ENCODE measurements at regions not wholly inside any gene's neighbourhood (a gene's known extent, or its start where the extent isn't known, plus 50 kb on each side); places are given as distances from the start of the nearest gene placed in this dataset.

DNA sequence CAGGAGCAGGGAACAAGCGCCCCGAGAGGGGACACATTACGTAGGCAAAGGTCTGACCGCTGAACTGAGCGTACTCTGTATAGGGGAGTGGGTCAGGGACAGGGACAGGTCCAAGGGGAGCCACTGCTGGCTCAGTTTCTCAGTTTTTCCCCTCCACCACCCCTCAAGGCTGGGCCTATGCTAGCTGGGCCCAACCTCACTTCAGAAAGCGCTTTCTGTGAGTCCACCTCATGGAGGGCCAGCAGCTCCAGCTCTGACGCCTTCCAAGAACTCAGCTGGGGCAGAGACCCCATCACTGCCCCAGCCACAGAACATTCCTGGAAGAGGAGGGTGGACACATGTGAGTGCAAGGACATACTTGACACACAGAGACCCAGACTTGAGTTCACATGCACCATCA lies 242.0 kb downstream of the FOXD2 start:
- in situ Hi-C loops (cut with HindIII; ENCODE audit: low pct_unique_long_range_greater_than_20kb, low sequenced_read_pairs): no loop called here
- DNase-seq (ENCODE audit: low read depth in 1 of 2, low spot score in 1 of 2): no peak
- TF ChIP-seq JUND (IDR thresholded peaks at IDR 0.05; ENCODE audit: low read depth): no peak

DNA sequence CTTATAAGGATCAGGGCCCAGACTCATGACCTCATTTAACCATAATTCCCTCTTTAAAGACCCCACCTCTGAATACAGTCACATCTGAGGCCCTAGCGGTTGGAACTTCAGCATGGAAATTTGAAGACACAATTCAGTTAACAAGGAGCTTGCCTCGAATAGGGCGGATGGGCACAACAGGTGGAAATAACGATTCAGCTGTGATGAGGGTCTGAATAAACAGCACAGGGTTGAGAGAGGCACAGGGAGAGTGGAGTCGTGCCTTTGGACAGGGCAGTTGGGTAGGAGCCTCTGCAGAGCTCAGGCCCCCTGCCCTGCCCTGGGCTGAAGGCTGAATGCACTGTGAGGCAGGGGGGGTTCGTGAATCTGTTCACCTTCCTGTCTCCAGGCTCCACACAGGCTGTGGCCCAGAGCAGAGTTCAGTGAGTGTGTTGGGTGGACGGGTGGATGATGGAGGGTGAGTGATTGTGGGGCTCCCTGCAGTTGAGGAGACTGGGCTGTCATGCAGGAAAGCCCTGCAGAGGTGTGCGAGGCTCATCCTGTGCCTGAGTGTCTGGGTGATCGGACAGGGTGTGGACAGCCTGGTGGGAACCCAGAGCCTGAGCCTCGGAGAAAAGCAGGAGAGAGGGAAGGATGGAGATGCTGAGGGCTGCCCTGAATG lies 243.1 kb downstream of the FOXD2 start:
- in situ Hi-C loops (cut with HindIII; ENCODE audit: low pct_unique_long_range_greater_than_20kb, low sequenced_read_pairs): no loop called here

DNA sequence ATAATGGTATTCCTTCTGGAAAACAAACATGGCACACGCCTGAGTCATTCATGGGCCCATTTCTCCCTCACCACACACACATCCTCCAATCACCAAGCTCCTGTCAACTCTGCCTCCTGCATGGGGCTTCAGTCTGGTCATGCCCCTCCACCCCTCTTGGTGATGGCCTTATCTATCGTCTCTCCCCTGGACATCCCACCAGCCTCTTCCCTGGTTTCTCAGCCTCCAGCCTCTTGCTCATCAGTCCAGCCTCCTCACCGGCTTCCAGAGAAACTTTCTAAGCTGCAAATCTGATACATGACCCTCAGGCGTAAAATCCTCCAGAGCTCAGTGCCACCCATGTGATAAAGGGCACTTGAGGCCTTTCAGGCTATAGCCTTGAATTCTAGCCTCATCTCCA lies 243.9 kb downstream of the FOXD2 start:
- TF ChIP-seq JUND (IDR thresholded peaks at IDR 0.05; ENCODE audit: low read depth): no peak
- in situ Hi-C loops (cut with HindIII; ENCODE audit: low pct_unique_long_range_greater_than_20kb, low sequenced_read_pairs): no loop called here
- no peak for DNase-seq (ENCODE audit: low read depth in 1 of 2, low spot score in 1 of 2)

More for the DNA sequence above, 243.1 kb downstream of the FOXD2 start:
- no peak for TF ChIP-seq JUND (IDR thresholded peaks at IDR 0.05; ENCODE audit: low read depth)
- DNase-seq (ENCODE audit: low read depth in 1 of 2, low spot score in 1 of 2): no peak

DNA sequence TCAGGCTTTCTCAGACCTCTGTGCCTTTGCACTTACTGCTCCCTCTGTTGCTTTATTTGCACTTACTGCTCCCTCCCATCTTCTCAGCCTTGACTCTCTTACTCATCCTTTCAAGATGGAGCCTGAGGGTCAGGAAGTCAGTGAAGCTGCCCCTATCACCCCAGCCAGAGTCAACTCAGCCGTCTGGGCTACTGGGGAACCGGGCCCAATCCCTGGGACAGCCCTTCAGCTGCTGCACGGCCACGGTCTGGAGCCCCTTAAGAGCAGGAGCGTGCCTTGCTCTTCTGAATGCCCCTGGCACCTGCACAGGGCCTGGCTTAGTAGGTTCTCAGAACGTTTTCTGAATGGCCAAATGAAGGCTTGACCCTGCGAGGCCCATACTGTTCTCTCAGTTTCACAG lies 244.4 kb downstream of the FOXD2 start:
- DNase-seq (ENCODE audit: low read depth in 1 of 2, low spot score in 1 of 2): no peak
- TF ChIP-seq JUND (IDR thresholded peaks at IDR 0.05; ENCODE audit: low read depth): no peak
- in situ Hi-C loops (cut with HindIII; ENCODE audit: low pct_unique_long_range_greater_than_20kb, low sequenced_read_pairs): no loop called here

DNA sequence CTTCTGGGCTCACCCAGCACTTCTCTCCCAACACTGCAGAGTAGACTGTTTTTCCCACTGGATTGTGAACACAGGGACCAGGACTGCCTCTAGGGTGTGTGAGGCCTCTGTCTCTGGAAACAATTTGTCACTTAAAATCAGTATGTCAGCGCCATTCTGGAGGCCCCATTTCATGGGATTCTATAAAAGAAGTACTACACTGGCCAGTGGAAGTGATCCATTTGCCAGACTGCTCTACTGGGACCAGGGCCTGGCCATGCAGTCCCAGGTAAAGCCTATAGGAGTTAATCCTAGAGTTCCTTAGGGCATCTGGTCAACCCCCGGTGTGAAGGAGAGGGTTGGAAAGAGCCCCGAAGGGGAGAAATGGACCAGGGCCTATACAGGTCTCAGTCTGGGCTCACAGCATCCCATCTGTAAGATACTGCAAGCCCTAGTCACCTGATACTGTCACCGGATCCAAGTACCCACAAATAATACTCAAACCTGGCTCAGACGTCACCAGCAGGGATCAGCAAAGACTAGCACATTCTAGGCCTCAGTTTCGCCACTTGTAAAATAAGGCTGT lies 245.0 kb downstream of the FOXD2 start:
- no peak for DNase-seq (ENCODE audit: low read depth in 1 of 2, low spot score in 1 of 2)
- in situ Hi-C loops (cut with HindIII; ENCODE audit: low pct_unique_long_range_greater_than_20kb, low sequenced_read_pairs): no loop called here

DNA sequence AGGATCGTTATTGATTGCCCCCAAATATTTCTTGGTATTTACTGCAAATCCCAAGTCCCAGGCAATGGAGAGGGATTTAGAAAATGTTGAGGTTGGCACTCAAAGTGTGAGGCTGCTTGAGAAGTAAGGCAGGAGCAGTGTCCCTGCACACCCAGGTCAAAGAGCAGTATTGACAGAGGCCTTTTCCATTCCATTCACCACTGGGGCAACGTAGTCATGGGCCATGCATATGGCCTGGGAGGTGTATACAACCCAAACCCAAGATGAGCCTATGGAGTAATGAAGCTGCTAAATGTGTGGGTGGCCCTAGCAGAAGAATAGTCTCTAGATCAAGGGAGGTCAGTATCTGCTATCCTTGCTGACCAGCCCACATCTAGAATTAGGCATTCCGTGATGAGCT lies 245.6 kb downstream of the FOXD2 start:
- TF ChIP-seq JUND (IDR thresholded peaks at IDR 0.05; ENCODE audit: low read depth): no peak
- no peak for DNase-seq (ENCODE audit: low read depth in 1 of 2, low spot score in 1 of 2)
- in situ Hi-C loops (cut with HindIII; ENCODE audit: low pct_unique_long_range_greater_than_20kb, low sequenced_read_pairs): no loop called here

More for the DNA sequence above, 245.0 kb downstream of the FOXD2 start:
- TF ChIP-seq JUND (IDR thresholded peaks at IDR 0.05; ENCODE audit: low read depth): no peak

DNA sequence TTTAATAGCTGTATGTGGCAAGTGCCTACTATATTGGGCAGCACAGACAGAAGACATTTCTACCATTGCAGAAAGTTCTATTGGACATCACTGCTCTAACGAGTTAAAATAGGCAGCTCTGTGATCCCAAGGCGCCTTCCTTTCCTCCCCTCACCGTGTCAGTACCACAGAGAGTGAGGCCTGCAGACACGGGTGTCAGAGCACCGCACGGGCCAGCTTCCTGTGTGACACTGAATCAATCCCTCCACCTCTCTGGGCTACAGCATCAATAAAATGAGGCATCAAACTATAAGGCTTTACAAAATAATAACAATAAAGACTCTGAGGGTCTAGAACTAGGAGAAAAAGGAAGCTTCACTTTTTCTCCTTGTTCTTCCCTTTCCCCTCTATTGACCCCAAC lies 246.7 kb downstream of the FOXD2 start:
- DNase-seq (ENCODE audit: low read depth in 1 of 2, low spot score in 1 of 2): no peak
- no peak for TF ChIP-seq JUND (IDR thresholded peaks at IDR 0.05; ENCODE audit: low read depth)
- in situ Hi-C loops (cut with HindIII; ENCODE audit: low pct_unique_long_range_greater_than_20kb, low sequenced_read_pairs): no loop called here

DNA sequence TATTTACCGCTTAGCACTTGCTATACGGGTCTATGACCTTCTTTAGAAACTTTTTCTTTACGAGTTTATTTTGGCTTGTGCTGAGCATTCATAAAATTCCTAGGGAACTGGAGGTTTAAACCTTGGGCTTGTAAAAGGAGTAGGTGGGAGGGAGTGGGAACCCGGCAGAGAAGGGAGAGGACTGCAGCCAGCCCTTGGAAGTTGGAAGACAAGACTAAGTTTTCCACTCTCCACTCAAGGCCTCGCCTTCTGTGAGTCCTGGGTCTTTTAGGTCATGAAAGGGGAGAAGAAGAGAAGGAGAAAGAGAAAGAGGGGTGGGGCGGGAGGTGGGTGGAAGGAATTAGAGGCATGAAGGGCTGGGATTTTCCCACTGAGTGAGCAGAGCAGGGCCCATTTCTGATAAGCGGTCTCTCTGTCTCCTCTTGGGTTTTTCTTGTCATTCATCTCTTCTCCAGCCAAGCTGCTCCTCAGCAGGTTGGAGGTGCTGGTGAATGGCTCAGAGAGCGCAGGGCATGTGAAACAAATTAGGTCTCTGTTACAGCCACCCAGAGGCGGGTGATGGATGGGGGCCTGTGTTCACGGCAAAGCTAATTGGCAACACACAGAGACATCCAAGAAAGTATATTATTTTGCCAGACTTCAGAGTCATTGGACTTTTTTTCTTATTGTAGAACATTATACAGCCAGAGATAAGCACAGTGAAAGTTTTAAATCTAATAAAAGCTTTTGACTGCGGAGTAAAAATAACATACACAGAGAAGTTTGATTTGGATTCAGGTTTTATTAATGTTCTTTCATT lies 247.3 kb downstream of the FOXD2 start:
- in situ Hi-C loops (cut with HindIII; ENCODE audit: low pct_unique_long_range_greater_than_20kb, low sequenced_read_pairs): no loop called here
- TF ChIP-seq JUND (IDR thresholded peaks at IDR 0.05; ENCODE audit: low read depth): no peak
- DNase-seq (ENCODE audit: low read depth in 1 of 2, low spot score in 1 of 2): peak; percentile 63 to 64

DNA sequence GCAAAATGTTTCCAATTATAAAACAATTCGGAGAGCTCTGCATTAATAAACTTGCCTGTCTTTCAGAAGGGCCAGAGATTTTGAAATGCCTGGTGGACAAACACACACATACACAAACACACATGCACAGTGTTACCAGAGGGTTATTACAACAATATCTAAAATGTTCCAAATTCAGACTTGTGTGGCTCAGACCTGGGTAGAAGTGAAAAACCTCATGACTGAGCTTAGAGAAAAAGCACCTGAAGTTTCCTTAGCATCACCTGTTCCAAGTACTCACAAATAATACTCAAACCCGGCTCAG lies 247.9 kb downstream of the FOXD2 start:
- DNase-seq (ENCODE audit: low read depth in 1 of 2, low spot score in 1 of 2): no peak
- in situ Hi-C loops (cut with HindIII; ENCODE audit: low pct_unique_long_range_greater_than_20kb, low sequenced_read_pairs): no loop called here
- TF ChIP-seq JUND (IDR thresholded peaks at IDR 0.05; ENCODE audit: low read depth): no peak

DNA sequence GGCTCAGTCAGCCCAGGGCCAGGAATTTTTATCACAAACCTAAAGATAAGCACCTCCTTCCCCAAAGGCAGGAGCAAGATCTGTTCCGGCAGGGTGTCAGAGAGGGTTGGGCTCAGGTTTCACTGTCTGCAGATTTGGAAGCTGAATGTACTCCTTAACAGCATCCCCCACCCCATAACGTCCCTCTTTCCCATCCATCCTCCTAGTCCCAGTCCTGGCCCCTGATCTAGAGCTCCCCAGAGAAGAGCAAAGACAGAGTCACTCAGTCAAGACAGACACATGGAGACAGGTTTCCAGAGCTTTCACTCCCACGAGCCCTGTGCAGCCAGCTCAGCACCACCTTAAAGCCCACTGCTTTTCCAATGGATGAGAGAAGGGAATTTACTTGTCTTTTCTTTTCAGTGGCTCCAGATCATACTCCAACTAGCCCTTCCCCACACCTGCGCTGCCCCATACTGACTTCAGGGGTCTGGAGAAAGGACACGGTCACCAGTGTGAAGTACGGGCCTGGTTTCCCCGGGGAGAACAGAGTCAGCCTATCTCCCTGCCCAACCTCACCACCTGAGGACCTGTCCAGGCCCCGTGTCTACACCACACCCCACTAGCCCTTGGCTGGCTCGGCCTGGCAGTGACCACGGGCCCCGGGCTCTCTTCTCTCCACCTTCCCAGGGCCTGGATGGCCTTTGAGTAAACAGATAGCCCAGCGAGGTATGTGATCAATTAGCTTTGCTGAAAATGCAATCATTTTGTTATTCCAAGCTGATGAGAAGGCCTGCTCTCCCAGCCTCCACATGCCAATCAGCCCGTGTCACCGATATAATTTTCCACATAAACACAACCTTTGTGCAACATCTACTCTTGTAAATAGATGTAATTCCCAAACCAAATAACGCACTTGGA lies 249.1 kb downstream of the FOXD2 start:
- TF ChIP-seq JUND (IDR thresholded peaks at IDR 0.05; ENCODE audit: low read depth): no peak
- no peak for DNase-seq (ENCODE audit: low read depth in 1 of 2, low spot score in 1 of 2)
- in situ Hi-C loops (cut with HindIII; ENCODE audit: low pct_unique_long_range_greater_than_20kb, low sequenced_read_pairs): no loop called here

DNA sequence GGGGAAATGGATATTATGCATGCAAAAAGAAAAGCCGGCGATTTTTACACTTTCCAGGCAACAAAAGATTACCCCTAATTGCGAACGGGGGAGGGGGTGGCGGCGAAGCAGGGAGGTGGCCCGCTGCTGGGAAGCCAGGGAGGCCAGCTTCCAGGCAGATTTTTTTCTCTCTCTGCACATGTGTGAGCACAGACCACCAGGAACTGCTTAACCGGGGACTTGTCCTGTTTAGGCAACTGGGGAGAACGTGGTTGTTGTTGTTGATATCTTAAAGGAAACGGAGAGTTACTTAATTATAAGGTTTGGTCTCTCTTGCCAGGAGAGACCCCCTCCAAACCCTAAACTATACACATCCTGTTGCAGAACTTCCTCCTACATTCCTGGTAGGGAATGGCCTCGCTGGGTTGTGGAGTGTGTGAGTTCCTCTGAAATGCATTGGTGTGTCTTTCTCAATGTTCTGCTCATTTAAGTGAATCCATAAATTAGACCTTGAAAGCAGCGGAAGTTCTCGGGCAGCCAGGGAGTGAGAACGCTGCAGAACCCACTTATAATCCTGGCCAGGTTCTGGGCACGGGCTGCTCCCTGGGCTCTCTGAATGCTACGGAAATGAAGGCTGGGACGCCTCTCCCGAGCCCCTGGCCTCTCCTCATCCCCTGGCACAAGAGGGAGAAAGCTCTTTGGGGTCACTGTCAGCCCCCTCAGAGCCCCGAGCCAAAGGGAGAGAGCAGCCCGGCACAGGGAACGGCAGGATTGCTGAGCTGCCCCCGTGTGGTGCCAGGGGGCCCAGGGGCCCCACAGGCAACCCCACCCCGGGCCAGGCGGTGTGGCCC lies 250.0 kb downstream of the FOXD2 start:
- TF ChIP-seq JUND (IDR thresholded peaks at IDR 0.05; ENCODE audit: low read depth): no peak
- no peak for DNase-seq (ENCODE audit: low read depth in 1 of 2, low spot score in 1 of 2)
- in situ Hi-C loops (cut with HindIII; ENCODE audit: low pct_unique_long_range_greater_than_20kb, low sequenced_read_pairs): no loop called here
